Osteoblast (primary cell): ENCODE measurements at regions not wholly inside any gene's neighbourhood (a gene's known extent, or its start where the extent isn't known, plus 50 kb on each side); places are given as distances from the start of the nearest gene placed in this dataset.

ENCODE experiments used
- DNase-seq: peaks from one replicate; pipeline ENCODE4 v3.0.0; 2011; ENCODE audit warnings: low spot score, mixed read lengths; ENCODE audit not compliant: insufficient read length; ENCODE audit errors: missing footprints
- H2AFZ ChIP-seq: 2 replicates; pipeline ENCODE4 v1.6.0; 2011; ENCODE audit warnings: mild to moderate bottlenecking, low read length
- H3K27ac ChIP-seq: 2 replicates; pipeline ENCODE4 v1.5.1; 2011; ENCODE audit warnings: mild to moderate bottlenecking, low read depth, low read length, moderate library complexity
- H3K27me3 ChIP-seq: 2 replicates; pipeline ENCODE4 v1.6.0; 2012; ENCODE audit warnings: mild to moderate bottlenecking, control low read depth, inconsistent platforms, low read length, moderate library complexity; ENCODE audit not compliant: insufficient read depth
- H3K36me3 ChIP-seq: 2 replicates; pipeline ENCODE4 v1.5.1; 2011; ENCODE audit warnings: mild to moderate bottlenecking, low read length, control low read depth, moderate library complexity; ENCODE audit not compliant: insufficient read depth
- H3K4me1 ChIP-seq: 2 replicates; pipeline ENCODE4 v1.5.1; 2011; ENCODE audit warnings: mild to moderate bottlenecking, low read length, control low read depth, moderate library complexity; ENCODE audit not compliant: insufficient read depth
- H3K4me2 ChIP-seq: 2 replicates; pipeline ENCODE4 v1.6.0; 2011; ENCODE audit warnings: mild to moderate bottlenecking, low read length; ENCODE audit not compliant: insufficient read depth
- H3K4me3 ChIP-seq: fragments of 200-600 bp; sonication (generic); 3 replicates; pipeline ENCODE4 v1.5.1; 2012; ENCODE audit warnings: mild to moderate bottlenecking, low read length, inconsistent platforms; ENCODE audit not compliant: insufficient read depth
- H3K79me2 ChIP-seq: 2 replicates; pipeline ENCODE4 v1.6.0; 2012; ENCODE audit warnings: mild to moderate bottlenecking, low read length, control low read depth, inconsistent platforms; ENCODE audit not compliant: insufficient read depth
- H3K9me3 ChIP-seq: 2 replicates; pipeline ENCODE4 v1.5.1; 2011; ENCODE audit warnings: low read depth, low read length, control low read depth
- H4K20me1 ChIP-seq: 2 replicates; pipeline ENCODE4 v1.6.0; 2012; ENCODE audit warnings: mild to moderate bottlenecking, low read length, control low read depth; ENCODE audit not compliant: insufficient read depth
- TF ChIP-seq, protein P1 (sequence below): IDR thresholded peaks from 2 replicates; pipeline ENCODE4 v1.5.1; 2011; ENCODE audit warnings: mild to moderate bottlenecking, low read depth, low read length, moderate library complexity; ENCODE audit errors: extremely low read depth

DNA sequence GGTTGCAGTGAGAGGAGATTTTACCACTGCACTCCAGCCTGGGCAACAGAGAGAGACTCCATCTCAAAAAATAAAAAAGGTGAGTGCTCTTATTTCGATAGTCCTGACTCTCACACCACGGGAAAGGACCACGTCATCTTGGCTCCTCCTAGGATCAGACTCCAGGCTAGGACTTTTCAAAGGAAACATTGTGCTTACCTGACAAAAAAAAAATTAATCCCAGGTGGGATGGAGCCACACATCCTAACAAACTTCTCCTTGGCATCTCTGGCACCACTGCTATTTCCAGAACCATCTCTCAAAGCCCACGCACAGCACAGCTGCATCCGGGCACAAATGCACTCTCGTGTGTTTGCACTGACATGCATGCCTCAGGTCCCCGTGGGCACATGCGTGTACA is 262.4 kb downstream of the ENGASE start:
- no peak for DNase-seq
- Histone ChIP-seq H3K9me3 (no peaks in the 10 kb centered on the region), H4K20me1 (no peaks in the 10 kb centered on the region), H3K27me3 (no peaks in the 10 kb centered on the region), H3K27ac (no peak overlapping the region), H3K79me2 (no peaks in the 10 kb centered on the region), H2AFZ (no peak overlapping the region), H3K4me2 (no peak overlapping the region), H3K36me3 (no peaks in the 10 kb centered on the region), H3K4me3 (no peak overlapping the region), H3K4me1 (no peaks in the 10 kb centered on the region)
- TF ChIP-seq, protein P1, sequence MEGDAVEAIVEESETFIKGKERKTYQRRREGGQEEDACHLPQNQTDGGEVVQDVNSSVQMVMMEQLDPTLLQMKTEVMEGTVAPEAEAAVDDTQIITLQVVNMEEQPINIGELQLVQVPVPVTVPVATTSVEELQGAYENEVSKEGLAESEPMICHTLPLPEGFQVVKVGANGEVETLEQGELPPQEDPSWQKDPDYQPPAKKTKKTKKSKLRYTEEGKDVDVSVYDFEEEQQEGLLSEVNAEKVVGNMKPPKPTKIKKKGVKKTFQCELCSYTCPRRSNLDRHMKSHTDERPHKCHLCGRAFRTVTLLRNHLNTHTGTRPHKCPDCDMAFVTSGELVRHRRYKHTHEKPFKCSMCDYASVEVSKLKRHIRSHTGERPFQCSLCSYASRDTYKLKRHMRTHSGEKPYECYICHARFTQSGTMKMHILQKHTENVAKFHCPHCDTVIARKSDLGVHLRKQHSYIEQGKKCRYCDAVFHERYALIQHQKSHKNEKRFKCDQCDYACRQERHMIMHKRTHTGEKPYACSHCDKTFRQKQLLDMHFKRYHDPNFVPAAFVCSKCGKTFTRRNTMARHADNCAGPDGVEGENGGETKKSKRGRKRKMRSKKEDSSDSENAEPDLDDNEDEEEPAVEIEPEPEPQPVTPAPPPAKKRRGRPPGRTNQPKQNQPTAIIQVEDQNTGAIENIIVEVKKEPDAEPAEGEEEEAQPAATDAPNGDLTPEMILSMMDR: no peak

DNA sequence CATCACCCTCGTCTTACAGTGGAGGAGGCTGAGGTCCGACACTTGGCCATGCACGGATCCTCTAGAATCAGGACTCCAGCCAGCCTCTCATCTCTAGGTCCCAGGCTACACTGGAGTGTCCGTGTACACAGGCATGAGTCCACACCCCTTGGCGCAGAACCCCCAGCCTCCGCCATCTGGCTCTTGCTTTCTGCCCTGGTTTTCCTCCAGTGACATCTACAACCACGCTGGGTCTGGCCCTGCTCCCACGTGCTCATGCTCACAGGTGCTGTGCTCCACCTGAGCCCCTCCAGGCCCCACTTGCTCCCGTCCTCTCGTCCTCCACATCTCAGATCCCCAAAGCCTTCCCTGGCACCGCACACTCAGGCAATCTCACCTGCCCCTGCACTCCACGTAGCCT is 260.8 kb downstream of the ENGASE start:
- Histone ChIP-seq H3K4me1 (no peaks in the 10 kb centered on the region), H3K79me2 (no peaks in the 10 kb centered on the region), H2AFZ (no peak overlapping the region), H3K27me3 (peaks cover 9% of the 10 kb centered on the region), H3K4me2 (no peak overlapping the region), H3K27ac (no peak overlapping the region), H4K20me1 (no peaks in the 10 kb centered on the region), H3K9me3 (no peaks in the 10 kb centered on the region), H3K36me3 (no peaks in the 10 kb centered on the region), H3K4me3 (no peak overlapping the region)
- DNase-seq: no peak
- TF ChIP-seq, protein P1: no peak

DNA sequence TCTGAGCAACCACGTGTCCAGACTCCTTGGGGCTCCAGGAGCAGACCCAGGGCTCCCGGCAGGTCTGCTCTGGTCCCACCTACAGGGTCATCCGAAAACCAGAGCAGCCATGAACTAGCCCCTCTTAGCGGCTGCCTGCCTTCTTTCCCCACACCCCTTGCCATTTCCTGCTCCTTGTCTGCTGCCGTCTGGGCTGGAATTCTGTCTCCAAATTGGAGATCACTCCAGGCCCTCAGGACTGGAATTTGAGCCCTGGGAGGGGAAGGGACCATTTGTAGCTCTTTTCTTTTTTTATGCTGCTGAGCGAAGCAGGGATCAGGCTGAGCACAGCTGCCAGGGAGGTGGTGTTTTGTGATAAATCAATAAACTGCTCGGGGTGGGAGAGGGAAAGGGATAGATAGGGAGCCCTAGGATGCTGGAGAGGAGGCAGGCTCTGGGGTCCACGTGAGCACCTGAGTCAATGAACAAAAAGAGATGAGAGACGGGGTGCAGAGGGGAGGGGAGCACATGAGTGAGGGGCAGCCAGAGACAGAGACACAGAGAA is 257.5 kb downstream of the ENGASE start:
- Histone ChIP-seq H4K20me1 (no peaks in the 10 kb centered on the region), H3K36me3 (no peaks in the 10 kb centered on the region), H3K27me3 (peaks cover 9% of the 10 kb centered on the region), H3K79me2 (no peaks in the 10 kb centered on the region), H3K4me1 (no peaks in the 10 kb centered on the region), H2AFZ (no peak overlapping the region), H3K4me2 (no peak overlapping the region), H3K27ac (no peak overlapping the region), H3K4me3 (no peak overlapping the region), H3K9me3 (no peaks in the 10 kb centered on the region)
- TF ChIP-seq, protein P1: no peak
- no peak for DNase-seq

DNA sequence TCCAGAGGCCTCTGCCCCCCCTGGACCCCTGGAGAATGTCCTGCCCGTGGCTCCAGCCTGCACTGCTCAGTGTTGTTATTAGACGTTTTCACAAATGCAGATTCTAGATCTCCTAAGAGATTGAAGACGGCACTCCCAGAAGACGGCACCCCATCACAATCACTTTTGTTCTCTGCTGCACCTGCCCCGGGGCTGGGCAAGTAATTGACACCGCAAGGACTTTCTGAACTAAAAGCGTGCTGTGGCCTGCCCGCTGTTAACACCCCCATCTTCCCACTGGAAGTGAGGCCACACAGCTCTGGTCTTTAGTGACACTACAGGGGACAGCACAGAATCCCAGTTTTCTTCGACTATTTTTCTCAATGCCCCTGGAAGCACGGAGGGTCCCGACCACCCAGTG is 256.9 kb downstream of the ENGASE start:
- TF ChIP-seq, protein P1: no peak
- DNase-seq: no peak
- H3K9me3 ChIP-seq: no peaks in the 10 kb centered on the region
- no peaks in the 10 kb centered on the region for H3K4me1 ChIP-seq
- no peaks in the 10 kb centered on the region for H3K36me3 ChIP-seq
- no peaks in the 10 kb centered on the region for H4K20me1 ChIP-seq
- no peak overlapping the region for H3K4me3 ChIP-seq
- no peaks in the 10 kb centered on the region for H3K79me2 ChIP-seq
- no peak overlapping the region for H3K4me2 ChIP-seq
- H3K27ac ChIP-seq: no peak overlapping the region
- H3K27me3 ChIP-seq: peaks cover 9% of the 10 kb centered on the region
- no peak overlapping the region for H2AFZ ChIP-seq
